ENCODE measurements at regions not wholly inside any gene's neighbourhood (a gene's known extent, or its start where the extent isn't known, plus 50 kb on each side); places are given as distances from the start of the nearest gene placed in this dataset.
A peak's percentile ranks its signal among the peaks of the same experiment; 100 is the strongest.

- Histone ChIP-seq H3K36me3 (ENCODE audit: control insufficient read depth in 2 of 2, insufficient read depth in 1 of 2, low read length in 2 of 2) (no peaks in the 10 kb centered on the region), H3K4me1 (ENCODE audit: control insufficient read depth, insufficient read depth, low read length) (peaks cover 5% of the 10 kb centered on the region; the same call in 1 of the 2 replicates), H3K4me3 (ENCODE audit: low read depth, low read length) (no peak overlapping the region), H3K9me3 (ENCODE audit: control insufficient read depth, insufficient read depth, low read depth, low read length) (no peaks in the 10 kb centered on the region), H3K27ac (ENCODE audit: extremely low read depth, low read depth, low read length) (no peak overlapping the region)
- POLR2A ChIA-PET = no interaction called here
- CTCF ChIA-PET = interaction anchor here (0.6 to 0.7 kb wide), 2 partner anchors 222 to 859 kb away, joined by 3 to 4 read pairs; no protein-coding TSS in a partner anchor
- no peak for TF ChIP-seq ZEB2 (tag by site-specific recombination; IDR thresholded peaks at IDR 0.05)
- no peak for TF ChIP-seq PBX3 (CRISPR knock-in tag; IDR thresholded peaks at IDR 0.05)
- TF ChIP-seq ZSCAN16 (tag by site-specific recombination; IDR thresholded peaks at IDR 0.05) = no peak
- no peak for TF ChIP-seq ZBTB44 (tag by site-specific recombination; IDR thresholded peaks at IDR 0.05)
- no peak for TF ChIP-seq ZNF580 (tag by site-specific recombination; IDR thresholded peaks at IDR 0.05)
- TF ChIP-seq ZBTB7A (tag by site-specific recombination; IDR thresholded peaks at IDR 0.05; ENCODE audit: low read depth) = no peak
Observed at GRCh38 chr6:6780231-6780630, 191.7 kb downstream of the LY86 start.

- Histone ChIP-seq H3K4me1 (ENCODE audit: control insufficient read depth, insufficient read depth, low read length) (peaks cover 5% of the 10 kb centered on the region; the same call in 1 of the 2 replicates), H3K27ac (ENCODE audit: extremely low read depth, low read depth, low read length) (no peak overlapping the region), H3K36me3 (ENCODE audit: control insufficient read depth in 2 of 2, insufficient read depth in 1 of 2, low read length in 2 of 2) (no peaks in the 10 kb centered on the region), H3K9me3 (ENCODE audit: control insufficient read depth, insufficient read depth, low read depth, low read length) (no peaks in the 10 kb centered on the region), H3K4me3 (ENCODE audit: low read depth, low read length) (no peak overlapping the region)
- CTCF ChIA-PET = interaction anchor here (0.6 to 0.7 kb wide), 2 partner anchors 137 to 481 kb away, joined by 3 read pairs; no protein-coding TSS in a partner anchor
- POLR2A ChIA-PET = no interaction called here
- no peak for TF ChIP-seq ZNF677 (tag by site-specific recombination; IDR thresholded peaks at IDR 0.05)
- TF ChIP-seq ZNF23 (tag by site-specific recombination; IDR thresholded peaks at IDR 0.05; ENCODE audit: borderline replicate concordance) = no peak
- no peak for TF ChIP-seq ZNF707 (tag by site-specific recombination; IDR thresholded peaks at IDR 0.05)
- TF ChIP-seq ZNF596 (tag by site-specific recombination; IDR thresholded peaks at IDR 0.05) = no peak
- no peak for TF ChIP-seq ZNF560 (tag by site-specific recombination; IDR thresholded peaks at IDR 0.05; ENCODE audit: borderline replicate concordance)
- no peak for TF ChIP-seq ZNF280C (tag by site-specific recombination; IDR thresholded peaks at IDR 0.05)
- peak; percentile 75; the same call in 1 of the 2 replicates for TF ChIP-seq ZNF660 (tag by site-specific recombination; IDR thresholded peaks at IDR 0.05)
- TF ChIP-seq KLF8 (tag by site-specific recombination; IDR thresholded peaks at IDR 0.05) = no peak
- peak; percentile 35; the same call in 1 of the 2 replicates for TF ChIP-seq ZNF394 (tag by site-specific recombination; IDR thresholded peaks at IDR 0.05; ENCODE audit: borderline replicate concordance)
- TF ChIP-seq ZNF639 (tag by site-specific recombination; IDR thresholded peaks at IDR 0.05) = no peak
- TF ChIP-seq RBAK (tag by site-specific recombination; IDR thresholded peaks at IDR 0.05) = no peak
- no peak for TF ChIP-seq GFI1B (tag by site-specific recombination; IDR thresholded peaks at IDR 0.05)
- TF ChIP-seq GLIS2 (tag by site-specific recombination; IDR thresholded peaks at IDR 0.05) = peak; percentile 57
- TF ChIP-seq PRDM10 (tag by site-specific recombination; IDR thresholded peaks at IDR 0.05) = peak; percentile 89
- no peak for TF ChIP-seq ZNF488 (tag by site-specific recombination; IDR thresholded peaks at IDR 0.05)
- no peak for TF ChIP-seq YY1 (tag by site-specific recombination; IDR thresholded peaks at IDR 0.05)
- TF ChIP-seq ZFP69B (tag by site-specific recombination; IDR thresholded peaks at IDR 0.05) = no peak
Observed at GRCh38 chr6:6781172-6781872, 192.8 kb downstream of the LY86 start.

Data from HEK293 (cell line).